ENCODE measurements at regions not wholly inside any gene's neighbourhood (a gene's known extent, or its start where the extent isn't known, plus 50 kb on each side); places are given as distances from the start of the nearest gene placed in this dataset.

DNA sequence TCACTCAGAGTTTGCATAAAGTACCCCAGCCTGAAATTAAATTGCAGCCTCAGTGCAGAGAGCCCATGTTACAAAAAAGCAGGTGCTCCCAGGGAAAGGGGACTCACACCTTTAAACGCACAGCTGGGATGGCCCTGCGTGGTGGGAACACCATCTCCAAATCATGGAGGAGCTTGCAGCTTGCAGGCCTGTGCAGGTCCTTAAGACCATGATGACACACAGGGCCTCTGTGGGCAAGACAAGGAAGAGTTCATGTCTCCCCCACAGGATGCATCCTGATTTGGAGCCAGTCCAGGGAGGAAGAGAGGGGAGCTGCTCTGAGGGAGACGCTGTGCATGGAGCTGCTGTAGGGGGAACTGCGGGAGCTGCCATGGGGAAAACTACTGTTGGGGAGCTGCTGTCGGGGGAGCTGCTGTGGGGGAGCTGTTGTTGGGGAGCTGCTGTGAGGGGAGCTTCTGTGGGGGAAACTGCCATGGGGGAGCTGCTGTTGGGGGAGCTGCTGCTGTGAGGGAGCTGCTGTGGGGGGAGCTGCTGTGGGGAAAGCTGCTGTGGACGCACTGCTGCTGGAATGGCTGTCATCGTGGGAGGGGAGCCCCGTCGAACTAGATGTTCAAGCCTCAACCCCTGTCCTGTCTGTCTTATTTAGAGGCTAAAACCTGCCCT lies 113.9 kb downstream of the MATN1 start:
- no peak for DNase-seq (ENCODE audit: low spot score)

DNA sequence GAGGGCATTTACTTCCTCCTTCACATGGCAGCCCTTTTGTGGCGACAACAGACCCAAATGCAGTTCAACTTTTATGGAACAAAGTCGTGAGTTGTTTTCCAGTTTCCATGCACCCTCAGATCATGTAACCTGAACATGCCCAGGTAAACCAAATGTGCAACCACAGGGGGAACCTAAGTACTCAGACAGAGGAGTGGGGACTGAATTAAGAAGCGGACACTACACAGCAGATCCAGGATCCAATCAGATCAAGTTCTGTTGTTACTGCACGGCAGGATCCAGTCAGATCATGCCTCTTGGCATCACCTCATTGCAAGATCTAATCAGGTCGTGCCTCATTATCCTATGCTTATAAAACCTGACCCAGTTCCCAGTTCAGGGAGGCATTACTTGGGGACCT lies 115.7 kb downstream of the MATN1 start:
- DNase-seq (ENCODE audit: low spot score): no peak

DNA sequence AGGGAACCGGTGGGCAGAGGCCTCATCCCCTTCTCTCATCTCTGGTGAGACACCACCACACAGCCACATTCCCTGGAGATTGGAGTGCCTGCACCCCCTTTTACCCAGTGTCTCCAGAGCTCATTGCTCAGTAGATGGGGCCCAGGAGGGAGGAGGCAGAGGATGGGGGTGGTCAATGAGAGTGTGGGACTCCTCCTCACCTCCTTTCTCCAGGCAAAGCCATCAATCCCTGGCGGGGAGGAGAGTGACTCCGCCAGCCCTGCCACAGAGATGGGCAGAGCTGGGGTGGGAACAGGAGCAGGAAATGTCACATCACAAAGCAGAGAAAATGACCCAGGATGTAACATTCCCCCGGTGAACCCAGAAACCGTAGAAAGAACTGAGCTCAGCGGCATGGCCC lies 117.2 kb downstream of the MATN1 start:
- no peak for DNase-seq (ENCODE audit: low spot score)

DNA sequence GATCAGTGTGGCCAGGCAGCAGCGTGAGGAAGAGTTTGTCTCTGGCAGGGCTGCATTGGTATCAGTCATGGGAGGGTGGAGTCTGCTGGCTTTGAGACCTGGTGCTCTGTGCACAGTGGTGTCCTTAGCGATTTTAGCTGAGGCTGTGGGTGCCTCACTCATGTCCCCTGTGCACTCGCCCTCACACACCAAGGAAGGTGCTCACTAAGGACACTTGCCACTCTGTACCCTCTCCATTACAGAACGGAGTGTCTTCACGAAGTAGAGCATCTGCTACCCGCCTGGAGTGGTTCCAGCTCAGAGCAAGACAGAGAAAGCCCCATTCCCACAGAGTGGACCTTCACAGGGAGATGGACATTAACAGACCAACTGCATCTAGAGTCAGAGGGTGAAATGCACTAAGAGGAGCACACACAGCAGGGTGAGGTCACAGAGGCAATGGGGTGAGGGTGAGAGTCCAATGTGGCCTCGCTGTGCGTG lies 117.9 kb downstream of the MATN1 start:
- no peak for DNase-seq (ENCODE audit: low spot score)

DNA sequence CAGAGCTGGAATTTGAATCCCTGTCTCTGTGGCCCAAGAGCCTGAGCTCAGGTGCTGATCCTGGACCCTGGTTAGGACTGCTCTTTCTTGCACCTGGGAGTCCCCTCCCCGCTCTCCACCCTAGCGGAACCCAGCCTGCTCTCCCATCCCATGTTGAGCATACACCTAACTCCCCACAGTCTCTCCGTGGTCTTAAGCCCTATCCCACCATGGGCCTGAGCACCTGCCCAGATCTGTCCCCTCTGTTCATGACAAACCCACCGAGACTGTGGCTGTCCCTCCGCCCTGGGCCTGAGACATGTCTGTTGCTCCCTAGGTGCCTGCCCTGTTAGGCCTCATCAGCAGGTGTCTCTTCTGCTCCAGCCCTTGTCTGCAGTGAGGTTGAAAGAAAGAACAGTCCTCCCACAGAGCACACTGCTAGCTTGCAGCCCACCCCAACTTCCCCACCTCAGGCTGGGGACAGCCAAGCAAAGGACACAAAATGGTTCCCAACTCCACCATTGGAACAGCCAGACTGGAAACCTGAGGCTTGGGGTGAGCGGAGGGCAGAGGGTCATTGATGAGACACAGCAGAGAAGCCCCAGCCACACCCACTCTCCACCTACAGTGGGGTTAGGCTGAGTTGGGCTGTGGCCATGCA lies 118.5 kb downstream of the MATN1 start:
- no peak for DNase-seq (ENCODE audit: low spot score)

DNA sequence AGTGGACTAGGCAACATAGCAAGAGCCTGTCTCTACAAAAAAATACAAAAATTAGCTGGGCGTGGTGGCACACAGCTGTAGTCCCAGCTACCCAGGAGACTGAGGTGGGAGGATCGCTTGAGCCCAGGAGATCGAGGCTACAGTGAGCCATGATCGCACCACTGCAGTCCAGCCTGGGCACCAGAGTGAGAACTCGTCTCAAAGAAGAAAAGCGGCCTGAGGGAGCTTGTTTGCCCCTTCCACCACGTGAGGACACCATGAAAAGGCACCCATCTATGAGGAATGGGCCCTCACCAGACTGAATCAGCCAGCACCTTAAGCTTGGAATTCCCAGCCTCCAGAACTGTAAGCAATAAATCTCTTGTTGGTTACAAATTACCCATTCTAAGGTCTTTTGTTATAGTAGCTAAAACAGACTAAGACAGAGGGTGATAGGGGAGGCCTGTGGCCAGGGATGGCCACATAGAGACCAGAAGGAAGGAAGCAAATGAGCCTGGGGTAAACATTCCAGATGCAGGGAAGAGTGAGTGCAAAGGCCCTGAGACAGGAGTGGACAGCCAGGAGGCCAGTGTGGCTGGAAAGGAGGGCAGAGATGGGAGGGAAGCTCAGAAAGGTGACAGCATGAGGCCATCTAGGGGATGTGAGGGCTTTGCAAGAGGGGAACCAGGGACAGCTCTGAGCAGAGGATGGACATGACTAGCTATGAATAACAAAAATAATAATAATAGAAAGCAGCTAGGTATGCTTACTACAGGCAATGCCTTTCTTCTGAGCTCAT lies 120.1 kb downstream of the MATN1 start:
- DNase-seq (ENCODE audit: low spot score): no peak

DNA sequence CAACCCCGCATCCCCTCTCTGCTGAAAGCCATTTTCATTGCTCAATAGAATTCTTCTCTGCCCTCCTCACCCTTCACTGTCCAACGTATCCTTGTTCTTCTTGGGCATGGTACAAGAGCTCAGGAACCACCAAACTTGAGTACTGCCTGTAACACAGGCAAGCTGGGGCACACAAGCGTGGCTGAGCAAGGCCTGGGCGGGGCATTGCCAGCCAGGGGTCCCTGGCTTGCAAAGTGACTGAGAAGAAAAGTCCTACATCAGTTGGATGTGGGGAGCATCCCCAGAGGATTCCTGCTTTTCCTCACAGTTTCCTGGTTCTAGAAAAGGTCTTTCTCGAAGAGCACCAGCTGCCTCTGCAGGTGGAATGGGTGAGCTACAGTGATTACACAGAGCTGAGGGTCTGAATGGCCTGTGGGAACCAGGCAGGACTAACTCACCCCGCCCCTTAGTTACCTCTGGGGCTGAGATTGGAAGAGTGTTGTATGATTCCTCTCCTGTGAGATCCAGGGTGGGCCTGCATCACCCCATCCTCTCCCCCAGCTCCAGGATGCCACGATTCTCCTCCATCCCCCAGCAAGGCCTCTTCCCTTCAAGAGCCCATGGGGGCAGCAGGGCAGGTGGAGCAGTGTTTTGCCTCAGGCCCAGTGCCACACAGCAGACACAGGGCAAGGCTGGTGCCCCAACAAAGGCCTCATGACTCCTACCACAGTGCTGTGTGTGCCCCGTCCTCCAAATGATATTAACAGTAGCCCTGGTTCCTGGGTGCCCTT lies 121.9 kb downstream of the MATN1 start:
- DNase-seq (ENCODE audit: low spot score): no peak

DNA sequence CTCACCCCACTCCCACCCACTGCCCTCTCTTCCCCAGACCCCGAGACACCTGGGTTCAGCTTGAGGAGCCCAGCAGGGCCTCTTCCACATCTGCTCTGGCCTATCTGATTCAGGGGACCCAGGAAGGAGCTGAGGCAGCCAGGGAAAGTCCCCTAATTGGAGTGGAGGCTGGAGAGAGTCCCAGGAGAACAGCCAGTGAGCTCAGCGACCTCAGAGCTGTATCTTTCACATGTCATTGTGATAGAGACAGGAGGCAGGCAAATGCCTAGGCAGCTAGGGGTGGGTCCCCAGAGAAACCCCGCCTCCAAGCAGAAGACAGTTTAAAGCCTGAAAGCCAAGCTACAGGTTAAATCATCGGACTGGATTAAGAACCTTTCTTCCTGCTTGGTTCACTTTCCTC lies 122.7 kb downstream of the MATN1 start:
- DNase-seq (ENCODE audit: low spot score): no peak

DNA sequence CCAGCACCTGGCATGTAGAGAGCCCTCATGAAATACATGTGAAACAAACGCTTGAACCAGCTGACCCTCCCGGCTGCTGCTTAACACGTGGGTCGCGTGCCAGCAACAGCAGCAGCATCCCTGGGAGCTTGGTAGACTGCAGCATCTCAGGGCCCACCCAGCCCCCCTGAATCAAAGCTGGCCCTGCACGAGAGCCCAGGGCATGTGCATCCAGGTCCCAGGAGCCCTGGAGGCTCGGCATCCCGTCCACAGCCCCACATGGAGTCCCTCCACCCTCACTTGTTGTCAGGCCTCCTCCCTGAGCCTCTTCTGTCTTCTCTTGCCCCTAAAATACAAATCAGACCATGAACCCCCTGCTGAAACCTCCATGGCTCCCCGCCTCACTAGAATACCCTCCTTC lies 123.1 kb downstream of the MATN1 start:
- DNase-seq (ENCODE audit: low spot score): no peak

DNA sequence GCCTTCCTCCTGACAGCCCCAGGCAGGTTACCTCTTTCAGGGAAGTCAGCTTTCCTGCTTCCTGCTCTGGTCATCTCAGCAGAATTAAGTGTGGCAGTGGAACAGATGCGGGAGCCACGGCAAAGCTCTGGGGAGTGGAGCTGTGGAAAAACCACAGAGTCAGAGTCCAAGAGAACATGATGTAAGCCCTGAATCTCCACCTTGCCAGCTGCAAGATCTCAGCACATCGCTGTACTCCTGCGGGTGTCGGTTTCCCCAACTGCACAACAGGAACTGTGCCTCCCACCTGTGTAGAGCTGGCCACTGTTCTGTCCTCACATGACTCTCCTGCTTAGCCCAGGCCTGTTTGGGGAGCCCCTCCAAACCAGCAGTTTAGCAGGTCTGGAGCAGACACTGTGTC lies 123.7 kb downstream of the MATN1 start:
- DNase-seq (ENCODE audit: low spot score): no peak

DNA sequence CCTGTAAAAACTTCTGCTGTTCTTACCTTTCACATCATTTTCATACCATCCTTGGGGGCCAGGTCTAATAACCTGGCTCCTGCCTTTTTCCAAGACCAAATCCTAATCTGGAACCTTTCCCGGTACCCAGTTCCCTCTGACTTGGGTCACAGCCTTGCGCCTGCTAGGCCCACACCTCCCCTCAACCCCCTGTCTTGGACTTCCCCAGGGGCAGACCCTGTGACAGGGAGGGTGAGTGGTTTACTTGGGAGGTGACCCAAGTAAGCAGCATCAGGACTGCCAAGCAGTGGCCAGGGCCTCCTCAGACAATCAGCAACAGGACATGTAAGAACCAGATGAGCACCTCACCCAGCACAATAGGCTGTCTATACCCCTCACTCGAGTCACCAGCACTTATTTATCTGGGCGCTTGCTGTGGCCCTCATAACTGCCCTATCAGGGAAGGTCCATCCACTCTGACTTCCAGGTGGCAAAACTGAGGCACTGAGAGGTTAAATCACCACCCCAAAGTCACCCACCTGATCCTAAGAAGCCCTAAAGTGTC lies 124.7 kb downstream of the MATN1 start:
- DNase-seq (ENCODE audit: low spot score): no peak

DNA sequence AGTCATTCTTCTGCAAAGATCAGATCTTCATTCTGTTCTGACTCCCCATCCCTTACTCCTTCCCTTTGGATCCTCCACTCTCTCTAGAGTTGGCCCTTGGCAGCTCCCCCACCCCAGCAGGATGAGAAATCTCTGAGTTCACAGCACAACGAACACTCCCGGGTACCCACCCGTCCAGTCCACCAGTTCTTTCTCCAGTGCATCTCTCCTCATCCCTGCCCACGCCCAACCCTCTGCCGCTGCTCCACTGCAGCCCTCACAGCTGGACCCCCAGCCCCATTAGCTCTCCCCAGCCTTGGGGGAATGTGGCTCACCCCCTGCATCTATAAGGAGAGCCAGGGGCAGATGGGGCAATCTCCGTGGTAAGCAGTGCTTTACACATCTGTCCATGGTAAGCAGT lies 125.7 kb downstream of the MATN1 start:
- DNase-seq (ENCODE audit: low spot score): no peak

DNA sequence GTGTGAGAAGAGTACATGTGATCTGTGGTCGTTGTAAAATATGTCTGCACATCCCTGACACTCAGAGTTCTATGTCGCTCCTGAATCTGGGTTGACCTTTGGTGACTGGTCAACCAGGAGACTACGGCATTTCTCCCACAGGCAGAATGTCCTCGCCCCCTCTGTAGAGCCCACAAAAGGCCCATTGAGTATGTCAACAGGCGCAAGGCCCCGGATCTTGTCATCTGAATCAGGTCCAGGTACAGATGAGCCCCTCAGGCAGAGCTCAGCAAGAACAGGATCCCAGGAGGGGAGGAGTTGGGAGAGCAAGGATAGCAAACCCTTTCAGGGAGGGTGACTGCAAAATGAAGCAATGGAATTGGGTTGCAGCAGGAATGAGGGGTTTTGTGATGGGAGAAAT lies 126.5 kb downstream of the MATN1 start:
- DNase-seq (ENCODE audit: low spot score): no peak

DNA sequence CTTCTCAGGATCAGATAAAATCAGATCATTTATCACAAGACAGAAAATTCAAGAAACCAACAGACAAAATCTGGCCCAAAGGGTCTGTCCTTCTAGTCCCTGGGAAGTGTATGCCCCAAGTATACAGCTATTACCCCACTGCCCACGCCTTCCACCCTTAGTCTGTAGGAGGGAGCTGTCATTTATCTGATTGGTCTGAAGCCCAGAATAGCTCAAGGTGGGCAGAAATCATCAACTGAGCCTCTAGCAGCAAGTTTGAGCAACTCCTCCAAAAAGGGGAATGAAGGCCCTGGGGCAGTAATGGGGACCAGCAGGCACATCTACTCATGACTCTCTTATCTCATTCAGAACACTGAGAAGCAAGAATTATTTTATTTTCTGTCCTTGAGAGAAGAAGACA lies 126.9 kb downstream of the MATN1 start:
- no peak for DNase-seq (ENCODE audit: low spot score)

DNA sequence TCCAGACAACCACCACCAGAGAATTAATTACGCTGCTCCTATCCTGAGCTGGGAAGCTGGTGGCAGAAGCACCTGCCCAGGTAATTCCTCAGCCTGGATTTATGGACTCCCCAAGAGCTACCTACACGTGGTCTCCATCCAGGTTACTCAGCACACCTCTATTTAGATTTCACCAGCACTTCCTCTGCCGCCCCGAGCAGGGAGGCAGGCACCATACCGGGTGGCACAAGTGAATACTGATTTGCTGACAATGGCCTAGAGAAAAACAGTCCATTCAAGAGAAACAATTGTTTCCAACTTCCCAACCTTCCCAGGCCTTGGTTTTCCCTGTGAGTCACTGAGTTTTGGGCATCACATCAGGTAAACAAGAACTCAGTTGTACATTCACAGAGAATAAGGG lies 134.3 kb downstream of the MATN1 start:
- DNase-seq (ENCODE audit: low spot score): no peak

DNA sequence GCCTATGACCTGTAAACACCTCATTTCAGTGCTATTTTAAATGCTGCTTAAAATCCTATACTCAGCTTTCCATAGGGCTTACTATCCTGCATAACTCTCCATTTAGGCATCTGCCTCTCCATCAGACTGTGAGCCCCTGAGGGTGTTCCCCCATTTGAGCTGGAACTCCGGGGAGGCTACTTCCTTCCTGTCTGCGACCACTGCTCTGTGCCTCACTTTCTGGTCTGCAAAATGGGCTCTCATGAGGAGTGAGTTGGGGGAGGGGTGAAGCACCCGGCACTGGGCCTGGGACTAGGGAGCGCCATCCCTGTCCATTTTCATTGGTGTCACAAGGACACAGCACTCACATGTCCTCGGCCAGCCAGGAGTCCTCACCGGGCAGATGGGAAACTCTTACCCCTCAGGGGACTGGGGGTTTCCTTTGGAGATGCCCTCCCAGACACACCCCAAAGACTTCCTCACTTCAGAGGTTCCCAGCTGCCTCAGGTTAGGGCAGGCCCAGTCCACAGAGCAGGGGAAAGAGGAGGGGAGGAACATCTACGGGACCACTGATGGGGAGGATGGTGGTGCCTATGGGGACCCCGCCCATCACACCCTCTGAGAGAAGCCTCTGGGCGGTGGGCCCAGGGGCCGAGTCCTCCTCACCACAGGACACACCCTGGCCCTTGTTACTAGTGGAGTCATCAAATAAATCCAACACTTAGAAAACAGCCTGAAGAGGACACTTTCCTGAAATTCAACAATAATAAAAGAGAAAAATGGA lies 134.9 kb downstream of the MATN1 start:
- no peak for DNase-seq (ENCODE audit: low spot score)

DNA sequence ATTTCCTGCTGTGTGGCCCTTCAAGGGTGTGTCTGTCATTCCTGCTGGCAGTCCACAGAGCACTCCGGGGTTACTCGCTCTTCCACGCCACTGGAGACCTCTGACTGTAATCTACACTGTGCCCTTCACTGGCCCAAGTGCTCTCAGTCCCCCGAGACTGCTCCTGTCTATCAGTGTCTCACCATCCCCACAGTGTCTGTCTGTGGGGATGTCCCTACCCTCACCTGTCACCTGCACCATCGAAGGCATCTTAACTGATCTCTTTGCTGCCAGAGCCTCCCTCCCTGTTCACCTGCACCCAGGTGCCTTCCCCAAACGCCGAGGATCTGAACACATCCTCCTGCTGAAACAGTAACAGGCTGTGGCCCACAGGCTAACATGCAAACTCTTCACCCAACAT lies 136.7 kb downstream of the MATN1 start:
- no peak for DNase-seq (ENCODE audit: low spot score)

DNA sequence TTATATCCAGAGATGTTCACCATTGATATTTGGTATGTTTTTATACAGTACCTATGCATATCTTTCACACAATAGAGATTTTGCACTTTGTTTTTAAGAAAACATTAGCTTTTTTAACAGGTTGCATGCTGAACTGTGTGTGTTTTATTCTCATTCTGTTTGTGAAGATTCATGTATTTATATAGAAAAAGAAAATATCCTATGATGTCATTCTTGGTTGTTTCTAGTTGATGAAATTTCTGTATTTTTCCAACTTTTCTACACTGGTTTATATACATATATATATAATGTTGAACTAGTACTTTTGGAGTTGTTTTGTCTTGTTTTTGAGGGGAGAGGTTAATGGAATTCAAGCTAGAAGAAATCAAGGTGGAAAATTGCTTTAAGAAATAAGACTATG lies 143.8 kb downstream of the MATN1 start:
- DNase-seq (ENCODE audit: low spot score): no peak

DNA sequence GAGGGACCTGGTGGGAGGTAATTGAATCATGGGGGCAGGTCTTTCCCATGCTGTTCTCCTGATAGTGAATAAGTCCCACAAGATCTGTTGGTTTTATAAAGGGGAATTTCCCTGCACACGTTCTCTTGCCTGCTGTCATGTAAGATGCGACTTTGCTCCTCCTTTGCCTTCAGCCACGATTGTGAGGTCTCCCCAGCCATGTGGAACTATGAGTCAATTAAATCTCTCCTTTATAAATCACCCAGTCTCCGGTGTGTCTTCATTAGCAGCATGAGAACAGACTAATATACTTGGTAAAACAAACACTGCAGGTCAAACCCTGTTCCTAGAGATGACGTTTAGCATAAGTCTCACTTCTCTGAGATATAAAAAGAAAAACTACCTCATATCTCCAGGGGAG lies 148.3 kb downstream of the MATN1 start:
- DNase-seq (ENCODE audit: low spot score): no peak

DNA sequence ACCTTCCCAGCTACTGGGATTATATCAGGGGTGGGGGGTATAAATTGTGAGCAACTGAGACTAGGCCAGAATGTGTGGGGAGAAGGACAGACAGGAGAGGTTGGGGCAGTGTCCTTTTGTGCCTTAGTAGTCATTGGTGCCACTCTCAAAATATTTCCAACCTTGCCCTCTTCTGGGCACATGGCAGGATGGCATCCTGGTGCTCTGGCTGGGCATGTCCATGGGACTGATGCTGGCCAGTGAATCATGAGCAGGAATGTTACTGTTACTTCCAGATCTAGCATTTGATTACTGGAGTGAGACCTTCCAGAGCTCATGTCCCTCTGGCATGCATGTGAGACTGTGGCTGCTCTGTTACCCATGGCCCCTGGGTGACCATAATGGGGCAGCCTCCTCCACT lies 151.2 kb downstream of the MATN1 start:
- no peak for DNase-seq (ENCODE audit: low spot score)

DNA sequence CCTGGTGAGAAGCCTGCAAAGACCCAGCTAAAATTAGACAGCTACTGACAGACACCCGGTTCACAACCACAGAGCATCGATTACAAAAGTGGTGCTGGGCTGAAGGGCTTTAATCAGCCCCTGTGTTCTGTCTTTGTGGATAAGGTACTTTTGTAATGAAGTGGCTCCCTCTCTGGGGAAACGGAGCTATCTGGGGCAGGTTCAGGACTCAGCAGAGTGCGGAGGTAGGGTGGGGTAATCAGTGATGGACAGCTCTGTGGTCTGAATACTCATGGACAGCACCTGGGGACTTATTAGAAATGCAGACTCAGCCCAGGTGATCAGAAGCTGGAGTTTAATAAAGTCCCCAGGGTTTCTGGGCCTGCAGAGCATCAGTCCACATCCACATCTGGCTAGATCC lies 152.0 kb downstream of the MATN1 start:
- no peak for DNase-seq (ENCODE audit: low spot score)

DNA sequence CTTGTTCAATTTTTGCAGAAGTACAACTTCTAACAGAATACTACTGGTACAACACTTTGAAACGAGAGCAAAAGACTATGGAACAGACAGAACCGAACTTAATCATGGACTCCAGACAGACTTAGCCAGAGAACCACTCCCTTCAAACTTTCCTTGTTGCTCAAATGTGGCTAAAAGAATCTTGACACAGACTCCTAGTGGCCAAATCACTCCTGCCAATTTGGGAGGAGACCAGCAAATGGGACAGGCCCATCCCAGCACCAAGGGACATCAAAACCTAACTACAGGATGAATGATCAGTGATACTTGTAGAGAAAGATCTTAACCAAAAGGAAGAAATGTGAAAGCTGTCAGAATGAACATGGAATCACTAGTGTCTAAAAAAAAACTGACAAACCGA lies 154.0 kb downstream of the MATN1 start:
- DNase-seq (ENCODE audit: low spot score): no peak
